NCI-H1930 (cell line): ENCODE measurements at regions not wholly inside any gene's neighbourhood (a gene's known extent, or its start where the extent isn't known, plus 50 kb on each side); places are given as distances from the start of the nearest gene placed in this dataset.
A peak's percentile ranks its signal among the peaks of the same experiment; 100 is the strongest.

Experiments used
- DNase-seq, 2 experiments: peaks; one replicate each; lab custom pipeline; 2025; lab: John Stamatoyannopoulos, UW

DNA sequence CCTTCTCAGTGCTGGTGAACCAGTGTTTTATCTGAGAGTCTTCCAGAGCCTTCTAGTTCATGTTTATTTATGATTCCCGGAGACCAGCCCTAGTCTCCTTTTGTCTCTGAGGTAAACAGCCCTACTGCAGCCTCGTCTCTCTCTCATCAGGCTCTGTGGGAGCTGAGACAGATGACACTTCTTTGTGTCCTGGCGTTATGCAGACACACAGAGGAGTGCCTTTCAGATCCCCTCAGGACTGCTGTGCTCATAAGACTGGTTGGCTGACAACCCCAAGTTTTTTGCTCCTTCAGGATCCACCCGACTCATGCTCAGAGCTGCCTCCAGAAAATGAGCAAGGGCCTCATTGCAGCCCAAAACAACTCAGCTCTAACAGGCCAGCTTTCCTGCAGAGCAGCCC, 523.8 kb upstream of the SPHKAP start:
- DNase-seq = no peak

DNA sequence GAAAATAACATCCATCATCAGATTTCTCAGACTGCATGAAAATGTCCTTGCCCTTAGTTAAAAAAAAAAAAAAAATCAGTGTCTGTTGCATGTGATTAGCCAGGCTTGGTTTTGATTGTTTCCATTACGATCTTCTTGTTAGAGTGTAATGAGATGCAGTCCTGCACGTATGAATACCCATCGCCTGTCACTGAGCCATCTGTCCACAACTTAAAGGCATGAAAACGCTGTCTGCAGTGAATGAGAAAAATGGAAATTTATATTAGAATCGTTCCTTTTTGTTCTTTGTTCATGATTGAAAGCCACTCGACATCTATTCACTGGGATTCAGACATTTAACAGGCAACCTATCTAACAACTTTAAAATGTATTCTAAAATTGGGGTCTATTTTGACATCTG, 521.7 kb upstream of the SPHKAP start:
- DNase-seq = peak in 1 of 2 experiments; percentile 13

DNA sequence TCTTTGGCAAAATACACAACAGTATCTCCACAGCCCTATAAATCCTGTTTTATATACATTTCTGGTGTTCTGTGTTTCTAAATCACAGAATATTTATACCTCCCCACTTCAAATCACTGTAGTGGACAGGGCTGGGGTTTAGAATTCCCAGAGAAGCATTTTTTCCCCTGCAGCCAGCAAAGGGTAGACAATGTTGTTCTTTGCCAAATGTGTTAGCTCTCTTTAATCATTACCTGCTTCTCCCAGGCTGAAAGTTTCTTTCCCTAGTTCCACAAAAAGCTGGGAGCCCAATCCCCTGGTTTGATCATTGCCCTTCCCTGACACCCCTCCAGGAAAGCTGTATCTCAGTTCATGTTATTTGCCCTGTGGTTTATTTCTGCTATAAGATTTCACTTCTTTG, 520.0 kb upstream of the SPHKAP start:
- no peak for DNase-seq

DNA sequence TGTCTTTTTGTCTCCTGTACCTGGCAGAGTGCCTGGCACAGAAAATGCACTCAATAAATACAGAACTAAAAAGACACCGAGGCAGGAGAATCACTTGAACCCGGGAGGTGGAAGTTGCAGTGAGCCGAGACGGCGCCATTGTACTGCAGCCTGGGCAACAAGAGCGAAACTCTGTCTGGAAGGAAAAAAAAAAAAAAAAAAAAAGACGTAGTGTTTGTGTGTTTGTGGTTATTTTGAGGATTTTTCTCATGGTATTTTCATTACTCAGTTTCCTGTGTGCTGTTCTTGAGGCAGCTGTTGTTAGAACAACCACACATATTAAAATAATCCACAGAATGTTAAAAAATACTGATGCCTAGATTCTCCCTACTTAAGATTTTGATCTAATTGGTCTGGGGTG, 519.2 kb upstream of the SPHKAP start:
- DNase-seq = no peak

DNA sequence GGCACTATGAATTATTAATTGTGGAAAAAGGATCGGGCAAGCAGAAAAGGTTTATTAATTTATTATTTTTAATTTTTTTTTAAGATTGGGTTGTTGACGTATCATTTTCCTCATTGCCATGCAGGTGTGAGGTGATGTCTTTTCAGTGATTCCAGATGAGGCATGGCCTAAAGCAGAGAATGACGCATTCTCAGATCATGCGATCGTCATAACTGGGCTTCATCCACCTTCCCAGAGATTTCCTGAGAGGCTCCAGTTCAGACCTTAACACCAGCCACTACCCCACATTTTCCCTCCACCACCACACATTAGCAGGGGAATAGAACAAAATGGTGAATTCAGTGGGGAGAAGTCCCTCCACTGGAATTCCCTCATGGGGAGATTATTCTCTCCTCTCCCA, 518.4 kb upstream of the SPHKAP start:
- no peak for DNase-seq

DNA sequence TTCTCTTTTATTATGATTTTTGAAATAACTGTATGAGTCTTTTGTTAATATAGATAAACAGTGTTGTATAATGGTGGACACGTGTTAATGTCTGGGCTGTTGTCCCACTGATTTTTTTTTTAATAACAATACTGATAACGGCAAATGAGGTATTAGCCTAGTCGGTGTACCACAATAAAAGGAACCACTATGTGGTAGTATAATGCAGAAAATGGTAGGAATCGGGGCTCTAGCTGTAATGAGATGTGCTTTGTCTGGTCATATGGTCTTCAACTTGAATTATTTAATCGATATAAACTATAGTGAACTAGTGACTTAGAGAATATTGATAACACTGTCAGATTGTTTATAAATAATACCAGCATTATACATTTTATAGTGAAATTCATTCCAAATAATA, 517.9 kb upstream of the SPHKAP start:
- no peak for DNase-seq

DNA sequence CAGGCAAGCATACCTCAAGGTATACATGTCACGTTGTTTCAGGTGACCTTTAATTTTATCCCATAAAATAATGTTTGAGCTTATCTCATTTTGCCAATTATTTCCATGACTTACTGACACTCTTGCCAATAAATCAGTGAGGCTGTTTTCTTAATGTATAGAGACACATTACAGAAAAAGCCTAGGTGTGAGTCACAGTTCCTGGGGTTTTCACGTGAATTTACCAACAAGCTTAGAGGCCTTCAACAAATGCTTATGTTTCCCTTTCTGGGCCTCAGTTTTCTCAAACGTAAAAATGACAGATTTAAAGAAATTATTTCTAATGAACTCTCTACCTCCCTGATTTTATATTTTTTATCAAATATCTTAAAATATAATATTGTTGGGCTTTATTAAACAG, 517.5 kb upstream of the SPHKAP start:
- no peak for DNase-seq

DNA sequence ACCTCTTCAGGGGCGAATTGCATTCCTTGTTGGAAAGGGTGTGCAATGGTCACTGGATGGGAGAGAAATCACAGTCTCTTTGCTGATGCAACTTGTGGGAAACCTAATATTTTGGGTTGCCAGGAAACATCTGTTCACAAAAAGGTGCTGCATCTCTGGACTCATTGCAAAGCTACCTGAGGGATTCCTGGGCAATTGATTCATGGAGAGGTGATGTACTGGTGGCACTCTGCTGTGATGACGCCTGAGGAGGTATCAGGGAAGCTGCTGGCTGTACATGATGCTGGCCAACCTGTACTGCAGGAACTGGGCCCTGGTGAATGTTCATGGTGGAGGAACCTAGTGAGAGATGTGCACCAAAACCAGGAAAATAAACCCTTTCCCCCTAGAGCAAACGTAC, 516.0 kb upstream of the SPHKAP start:
- no peak for DNase-seq

DNA sequence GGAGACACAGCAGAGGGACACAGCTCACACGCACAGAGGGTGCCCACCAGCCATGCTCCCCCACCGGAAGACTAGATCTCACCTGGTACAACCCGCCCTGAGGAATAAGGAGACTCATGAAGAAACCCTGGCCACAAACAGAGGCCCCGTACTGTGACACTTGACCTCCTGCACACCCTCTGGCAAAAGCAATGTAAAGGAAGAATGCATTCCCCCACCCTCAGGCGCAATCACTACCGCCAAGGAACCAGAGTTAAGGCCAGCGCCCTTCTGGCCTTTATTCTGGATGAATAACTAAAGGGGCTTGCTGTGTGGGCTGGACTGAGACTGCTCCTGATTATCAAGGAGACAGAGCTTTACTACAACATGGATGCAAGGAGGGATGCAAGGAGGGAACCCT, 509.2 kb upstream of the SPHKAP start:
- no peak for DNase-seq

DNA sequence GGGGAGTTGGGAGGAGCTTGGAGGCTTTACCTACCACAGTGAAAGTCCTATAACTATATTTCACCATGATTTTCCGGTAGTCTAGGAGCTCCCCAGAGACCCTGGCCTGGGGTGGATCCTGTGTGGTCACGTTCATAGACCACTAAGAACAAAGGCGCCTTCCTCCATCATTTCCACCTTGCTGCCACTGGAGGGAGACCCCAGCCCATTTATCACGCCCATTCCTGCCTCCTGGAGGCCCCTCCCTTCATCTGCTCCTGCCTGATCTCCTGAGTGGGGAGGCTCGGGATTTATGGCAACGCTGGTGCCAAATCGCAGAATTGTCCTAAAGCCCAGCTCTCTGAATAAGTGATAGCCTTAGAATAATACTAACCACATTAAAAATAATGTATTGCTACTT, 507.6 kb upstream of the SPHKAP start:
- DNase-seq = peak; percentile 25 to 37

DNA sequence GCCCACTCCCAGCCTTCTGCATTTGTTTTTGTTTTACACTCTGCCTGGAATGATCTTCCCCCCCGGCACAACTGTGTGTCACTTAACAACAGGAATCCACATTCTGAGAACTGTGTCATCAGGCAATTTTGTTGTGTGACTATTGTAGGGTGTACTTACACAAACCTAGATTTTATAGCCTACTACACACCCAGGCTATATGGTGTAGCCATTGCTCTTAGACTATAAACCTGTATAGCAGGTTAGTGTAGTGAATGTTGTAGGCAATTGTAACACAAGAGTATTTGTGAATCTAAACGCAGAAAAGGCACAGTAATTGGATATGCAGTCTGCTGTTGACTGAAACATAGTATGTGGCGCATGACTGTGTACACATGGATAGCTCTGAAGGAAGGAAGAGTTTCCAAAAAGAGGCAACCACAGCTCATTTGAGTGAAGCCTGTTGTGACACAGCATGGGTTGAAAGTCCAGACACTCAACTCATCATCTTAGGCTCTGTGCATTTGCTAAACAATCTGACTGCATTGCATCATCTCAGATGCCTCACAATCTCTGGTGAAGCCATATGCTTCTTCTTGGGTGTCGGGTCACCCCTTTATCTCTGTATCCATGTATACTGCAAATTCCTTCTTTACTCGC, 506.6 kb upstream of the SPHKAP start:
- no peak for DNase-seq

DNA sequence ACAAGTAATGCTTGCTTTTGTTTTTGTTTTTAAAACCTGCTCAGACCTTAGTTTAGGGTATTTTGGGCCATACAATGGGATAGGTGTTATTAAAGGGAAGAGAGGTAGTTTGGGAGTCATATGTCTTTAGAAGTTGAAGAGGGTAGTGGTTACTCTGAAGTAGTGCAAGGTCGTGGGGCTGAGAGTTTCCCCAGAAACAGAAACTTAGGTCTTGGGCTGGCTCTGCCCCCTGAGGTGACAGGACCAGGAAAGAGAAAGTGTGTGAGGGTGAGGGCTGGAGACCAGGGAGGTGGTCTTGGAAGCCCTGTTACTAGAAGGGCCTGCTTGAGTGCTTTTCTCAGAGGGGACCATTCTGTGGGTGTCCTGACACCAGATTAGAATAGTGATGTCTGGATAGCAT, 500.5 kb upstream of the SPHKAP start:
- no peak for DNase-seq

DNA sequence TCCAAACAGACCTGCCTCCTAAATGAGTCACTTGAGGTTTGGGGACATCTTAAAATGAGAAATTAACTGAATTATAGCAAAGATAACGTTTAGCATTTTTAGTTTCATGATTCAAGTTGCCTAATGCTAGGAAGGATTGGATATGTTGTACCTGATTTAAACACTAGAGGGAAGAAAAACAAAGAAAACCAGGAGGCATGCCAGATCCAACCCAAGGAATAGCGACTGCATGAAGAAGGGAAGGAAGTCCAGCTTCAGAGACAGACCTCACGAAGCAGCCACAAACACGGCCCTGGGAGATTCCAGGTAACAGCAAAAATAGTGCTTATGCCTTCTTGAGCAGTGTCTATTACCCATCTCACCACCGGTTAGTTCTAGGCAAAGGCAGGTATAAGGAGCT, 499.9 kb upstream of the SPHKAP start:
- no peak for DNase-seq

DNA sequence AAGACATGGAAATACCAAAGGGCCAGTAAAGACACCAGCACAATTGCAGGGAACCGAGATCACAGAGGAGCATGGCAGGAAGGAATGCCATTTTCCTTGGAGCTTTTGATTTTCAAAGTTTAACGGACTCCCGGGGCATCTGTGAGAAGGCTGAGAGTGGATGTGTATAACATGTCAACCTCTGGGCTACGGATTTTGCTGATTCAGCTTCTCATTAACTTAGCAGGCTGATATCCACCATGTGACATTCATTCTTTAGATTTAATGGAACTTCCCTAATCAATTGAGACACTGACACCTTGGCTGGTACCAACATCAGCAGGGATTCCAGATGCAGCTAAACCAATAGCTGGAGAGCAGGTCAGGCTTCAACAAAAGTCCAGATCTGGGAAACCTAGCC, 496.6 kb upstream of the SPHKAP start:
- no peak for DNase-seq

DNA sequence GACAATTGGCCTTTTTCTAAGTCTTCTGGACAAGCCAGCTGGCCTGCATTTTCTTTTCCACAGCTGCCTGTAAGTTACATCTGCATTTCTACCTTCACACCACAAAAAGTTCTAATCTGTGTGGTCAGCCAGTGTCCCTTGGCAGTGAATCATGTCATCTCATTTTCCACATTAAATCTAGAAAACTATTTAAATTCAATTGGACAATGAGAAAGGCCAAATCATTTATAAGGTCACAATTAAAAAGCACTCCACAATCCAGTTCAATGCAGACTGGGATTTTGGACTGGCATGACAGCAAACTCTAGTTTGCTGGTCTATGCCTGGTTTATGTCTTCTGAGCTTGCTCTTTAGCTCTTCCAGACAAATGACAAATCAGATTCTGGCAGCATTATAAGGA, 494.2 kb upstream of the SPHKAP start:
- DNase-seq = no peak

DNA sequence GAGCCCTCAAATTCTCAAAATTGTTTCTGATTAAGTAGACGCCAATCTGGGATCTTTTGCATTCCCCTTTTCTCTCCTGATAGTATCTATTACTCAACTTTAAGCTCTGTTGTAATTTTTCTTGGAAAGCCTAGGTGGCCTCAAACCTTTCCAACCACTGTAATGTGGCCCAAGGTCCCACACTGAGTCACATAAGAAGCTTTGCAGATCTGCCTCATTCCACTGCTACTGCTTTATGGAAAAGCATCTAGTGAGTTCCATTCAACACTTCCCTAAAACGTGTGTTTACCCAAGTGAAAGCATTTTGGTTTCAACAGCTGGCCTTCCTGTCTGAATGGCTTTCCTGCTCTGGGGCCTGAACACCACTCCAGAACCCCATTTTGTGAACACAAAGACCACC, 493.6 kb upstream of the SPHKAP start:
- no peak for DNase-seq

DNA sequence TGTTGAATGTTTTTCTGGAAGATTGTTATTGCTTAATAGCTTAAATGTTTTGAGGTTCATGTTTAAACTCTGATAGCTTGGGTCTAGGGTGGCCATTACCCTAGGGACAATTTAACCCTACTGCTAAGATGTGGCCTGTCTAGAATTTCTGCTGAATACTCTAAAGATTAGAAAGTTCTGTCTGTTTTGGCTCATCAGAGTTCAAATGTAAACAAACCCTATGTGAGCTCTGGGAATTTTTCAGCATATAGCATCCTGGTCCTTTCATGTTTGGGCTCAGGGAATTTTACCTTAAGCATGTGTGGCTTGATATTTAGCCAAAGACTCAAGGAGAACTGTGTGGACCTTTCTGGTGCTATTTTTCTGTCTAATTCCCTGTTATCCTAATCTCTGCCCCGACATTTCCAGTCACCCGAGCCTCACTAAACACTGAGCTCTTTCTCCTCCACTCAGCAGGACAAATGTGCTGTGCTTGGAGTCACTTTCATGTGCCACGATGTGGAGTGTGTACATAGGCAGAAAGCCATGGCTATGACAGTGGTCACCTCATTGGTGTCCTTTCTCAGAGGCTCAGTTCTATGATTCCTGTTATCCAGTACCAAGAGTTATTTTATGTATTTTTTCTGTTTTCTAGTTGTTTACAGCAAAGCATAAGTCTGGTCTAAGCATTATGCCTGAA, 492.5 kb upstream of the SPHKAP start:
- no peak for DNase-seq

DNA sequence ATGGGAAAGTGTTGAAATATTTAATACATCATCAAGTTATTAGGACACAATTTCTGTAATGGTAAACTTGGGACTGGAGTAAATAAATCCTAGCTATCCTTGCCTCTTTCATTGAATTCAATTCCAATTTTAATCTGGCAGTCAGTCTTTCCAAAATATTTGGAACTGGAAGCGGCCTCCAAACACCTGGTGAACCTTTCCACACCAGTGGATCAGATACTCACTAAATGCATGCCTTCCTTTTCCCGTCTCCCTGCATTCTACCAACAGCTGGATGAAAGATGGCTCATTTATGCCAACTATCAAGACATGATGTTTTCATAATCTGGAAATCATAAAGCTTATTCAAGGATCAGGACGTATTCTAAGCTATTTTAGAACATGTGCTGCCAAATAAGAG, 488.2 kb upstream of the SPHKAP start:
- no peak for DNase-seq

DNA sequence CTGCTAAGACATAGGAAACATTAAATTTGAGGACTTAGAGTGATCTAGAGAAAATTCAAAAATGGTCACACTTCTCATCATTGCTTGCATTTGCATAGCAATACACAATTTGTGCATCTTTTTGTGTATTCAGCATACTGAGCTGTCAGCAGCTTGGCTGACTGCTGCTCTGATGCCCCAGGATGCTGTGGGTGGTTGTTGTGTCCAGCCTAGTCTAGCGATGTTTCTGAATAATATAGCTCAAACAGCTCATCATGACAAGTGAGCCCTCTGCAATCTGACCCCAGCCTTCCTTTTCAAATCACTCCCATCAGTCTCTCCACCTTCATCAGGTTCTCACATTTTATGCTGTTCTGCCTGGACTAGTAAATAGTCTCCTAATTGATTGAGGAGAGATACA, 483.7 kb upstream of the SPHKAP start:
- DNase-seq = no peak

DNA sequence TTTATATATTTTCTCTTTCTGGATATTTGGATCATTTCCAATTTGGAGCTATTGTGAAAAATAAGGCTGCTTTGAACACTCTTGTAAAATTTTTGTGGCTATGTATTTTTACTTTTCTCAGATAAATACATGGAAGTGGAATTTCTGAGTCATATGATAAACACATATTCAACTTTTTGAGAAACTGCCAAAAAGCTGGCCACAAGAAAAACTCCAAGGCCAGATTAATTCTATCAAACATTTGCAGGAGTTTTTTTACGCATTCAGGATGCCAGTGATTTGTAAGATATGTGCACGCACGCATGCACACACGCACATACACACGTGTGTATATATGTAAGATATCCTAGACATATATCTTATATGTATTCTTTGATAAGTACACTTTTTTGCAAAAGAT, 477.5 kb upstream of the SPHKAP start:
- DNase-seq = no peak

DNA sequence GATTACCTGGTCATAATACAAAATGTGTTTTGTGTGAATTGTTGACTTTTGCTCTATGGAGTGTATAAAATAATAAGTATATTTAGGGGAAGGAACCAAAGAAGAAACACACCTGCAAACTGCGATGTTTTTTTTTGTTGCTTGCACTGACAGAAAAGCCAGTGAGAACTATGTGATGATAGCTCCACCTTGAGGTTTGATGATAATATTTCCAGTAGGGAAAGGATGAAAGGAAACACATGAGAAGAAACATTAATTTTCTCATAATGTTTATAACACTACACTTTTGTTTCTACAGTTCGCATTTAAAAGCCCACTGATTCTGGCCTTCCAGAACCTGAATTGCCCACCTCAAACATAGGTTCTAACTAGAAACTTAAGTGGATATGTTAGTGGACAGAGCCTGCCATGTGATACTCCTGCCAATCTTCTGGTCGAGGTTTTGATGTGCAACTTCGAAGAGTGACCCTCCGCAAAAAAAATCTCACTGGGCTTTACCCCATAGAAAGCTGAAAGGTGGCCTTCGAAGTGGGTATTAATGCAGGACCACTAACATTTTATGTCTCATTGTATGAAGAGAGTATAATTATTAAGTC, 476.4 kb upstream of the SPHKAP start:
- DNase-seq = peak in 1 of 2 experiments; percentile 22

DNA sequence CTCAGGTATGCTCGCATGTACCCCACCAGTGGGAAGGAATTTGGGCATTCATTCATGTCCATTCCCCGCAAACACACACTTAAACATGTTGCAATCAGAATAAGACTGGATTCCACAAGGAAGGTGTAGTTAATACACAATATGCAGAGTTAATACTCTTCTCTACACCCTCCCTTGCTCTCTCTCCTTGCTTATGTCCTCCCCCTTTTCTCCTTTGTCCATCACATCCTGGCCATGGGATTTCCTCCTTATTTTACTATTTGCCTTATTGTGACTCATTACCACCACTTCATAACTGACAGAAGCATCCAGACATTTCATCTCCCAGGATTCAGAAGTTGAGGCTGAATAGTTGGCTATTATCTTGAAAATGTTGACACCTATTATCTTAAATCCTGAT, 473.8 kb upstream of the SPHKAP start:
- no peak for DNase-seq

DNA sequence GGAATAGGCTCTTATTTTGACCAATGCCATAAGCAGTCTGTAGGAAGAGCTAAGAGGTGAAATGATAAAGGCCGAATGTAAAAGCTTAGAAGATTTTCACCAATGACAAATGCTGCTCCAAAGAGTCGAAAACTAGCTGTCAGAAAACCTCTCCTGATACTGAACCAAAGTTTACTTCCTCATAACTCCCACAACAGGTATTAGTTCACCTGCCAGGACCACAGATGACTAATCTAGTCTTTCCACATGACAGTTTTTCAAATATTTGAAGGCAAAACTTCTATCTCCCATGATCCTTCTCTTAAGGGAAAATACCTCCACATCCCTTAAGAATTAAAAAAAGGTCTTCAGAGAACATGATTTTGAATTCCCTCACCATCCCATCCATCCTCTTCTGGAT, 473.2 kb upstream of the SPHKAP start:
- no peak for DNase-seq

DNA sequence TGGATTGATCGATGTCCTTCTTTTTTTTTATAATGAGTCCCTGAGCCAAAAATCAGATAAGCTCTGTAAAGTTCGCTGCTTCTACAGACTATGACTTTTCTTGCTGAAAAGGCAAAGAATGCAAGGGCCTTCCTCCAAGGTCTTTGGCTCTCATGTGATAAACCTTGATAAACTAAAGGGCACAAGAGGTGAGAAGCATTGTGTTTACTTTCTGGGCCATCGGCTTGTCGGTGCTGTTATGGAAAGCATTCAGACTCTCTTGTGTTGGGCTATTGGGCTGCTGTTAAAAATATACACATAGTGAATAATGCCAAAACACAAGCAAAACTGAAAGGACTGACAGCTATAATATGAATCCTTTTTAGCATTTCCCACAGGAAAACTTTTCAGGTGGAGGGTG, 472.4 kb upstream of the SPHKAP start:
- no peak for DNase-seq
